MM.1S (cell line): ENCODE measurements at regions not wholly inside any gene's neighbourhood (a gene's known extent, or its start where the extent isn't known, plus 50 kb on each side); places are given as distances from the start of the nearest gene placed in this dataset.
"Not testable (repeated sequence)": the region's sequence is repeated elsewhere in the genome, so short reads cannot be mapped to it uniquely, and the experiment has no call there.

Source experiments
- DNase-seq: peaks from one replicate; pipeline ENCODE4 v3.0.0-alpha.2; 2015
- H2AFZ ChIP-seq: fragments of 300-600 bp; sonication (generic); 2 replicates; pipeline ENCODE4 v1.6.0; 2016; ENCODE audit warnings: antibody characterized with exemption, low read length
- H3F3A ChIP-seq: fragments of 300-600 bp; sonication (generic); 2 replicates; pipeline ENCODE4 v1.6.1; 2016; ENCODE audit warnings: mild to moderate bottlenecking, antibody characterized with exemption, low read length, moderate library complexity, mixed read lengths; ENCODE audit not compliant: insufficient read depth
- H3K27ac ChIP-seq: fragments of 300-600 bp; sonication (generic); 2 replicates; pipeline ENCODE4 v1.5.1; 2016; ENCODE audit warnings: mild to moderate bottlenecking, low read length
- H3K27me3 ChIP-seq: fragments of 300-600 bp; sonication (generic); replicated peaks from 2 replicates; pipeline ENCODE4 v1.6.0; 2016; ENCODE audit warnings: low read length; ENCODE audit not compliant: insufficient read depth
- H3K36me3 ChIP-seq: fragments of 300-600 bp; sonication (generic); replicated peaks from 2 replicates; pipeline ENCODE4 v1.6.1; 2016; ENCODE audit warnings: mild to moderate bottlenecking, low read length, mixed read lengths; ENCODE audit not compliant: insufficient read depth
- H3K4me1 ChIP-seq: fragments of 300-600 bp; sonication (generic); 2 replicates; pipeline ENCODE4 v1.6.1; 2016; ENCODE audit warnings: low read length, mixed read lengths
- H3K4me2 ChIP-seq: fragments of 300-600 bp; sonication (generic); 2 replicates; pipeline ENCODE4 v1.6.0; 2016; ENCODE audit warnings: low read depth, low read length
- H3K4me3 ChIP-seq: fragments of 300-600 bp; sonication (generic); 2 replicates; pipeline ENCODE4 v1.5.1; 2016; ENCODE audit warnings: low read length, mixed read lengths
- H3K79me2 ChIP-seq: fragments of 300-600 bp; sonication (generic); 2 replicates; pipeline ENCODE4 v1.6.1; 2016; ENCODE audit warnings: mixed run types, low read length, mixed read lengths
- H3K9ac ChIP-seq: fragments of 300-600 bp; sonication (generic); 2 replicates; pipeline ENCODE4 v1.6.1; 2016; ENCODE audit warnings: low read length, mixed read lengths
- H3K9me2 ChIP-seq: fragments of 300-600 bp; sonication (generic); replicated peaks from 2 replicates; pipeline ENCODE4 v1.6.1; 2016; ENCODE audit warnings: mild to moderate bottlenecking, low read length, mixed read lengths; ENCODE audit not compliant: insufficient read depth
- H3K9me3 ChIP-seq: fragments of 300-600 bp; sonication (generic); replicated peaks from 2 replicates; pipeline ENCODE4 v1.6.1; 2016; ENCODE audit warnings: mild to moderate bottlenecking, low read length, mixed read lengths; ENCODE audit not compliant: insufficient read depth
- H4K20me1 ChIP-seq: fragments of 300-600 bp; sonication (generic); 2 replicates; pipeline ENCODE4 v1.6.1; 2016; ENCODE audit warnings: mild to moderate bottlenecking, low read length, moderate library complexity, mixed read lengths; ENCODE audit not compliant: insufficient read depth
- EZH2 ChIP-seq: fragments of 300-600 bp; sonication (generic); optimal IDR thresholded peaks from 2 replicates; pipeline ENCODE3; 2017; ENCODE audit warnings: low read depth, mild to moderate bottlenecking, antibody characterized with exemption, low read length, mixed read lengths
- EZH2phosphoT487 ChIP-seq: fragments of 300-600 bp; sonication (generic); IDR thresholded peaks from 2 replicates; pipeline ENCODE4 v1.6.1; 2018; ENCODE audit warnings: antibody characterized with exemption, low read length
- TF ChIP-seq, protein P1 (sequence below): fragments of 300-600 bp; sonication (generic); IDR thresholded peaks from 2 replicates; pipeline ENCODE4 v1.5.1; 2016; ENCODE audit warnings: antibody characterized with exemption, low read length, mixed read lengths

DNA sequence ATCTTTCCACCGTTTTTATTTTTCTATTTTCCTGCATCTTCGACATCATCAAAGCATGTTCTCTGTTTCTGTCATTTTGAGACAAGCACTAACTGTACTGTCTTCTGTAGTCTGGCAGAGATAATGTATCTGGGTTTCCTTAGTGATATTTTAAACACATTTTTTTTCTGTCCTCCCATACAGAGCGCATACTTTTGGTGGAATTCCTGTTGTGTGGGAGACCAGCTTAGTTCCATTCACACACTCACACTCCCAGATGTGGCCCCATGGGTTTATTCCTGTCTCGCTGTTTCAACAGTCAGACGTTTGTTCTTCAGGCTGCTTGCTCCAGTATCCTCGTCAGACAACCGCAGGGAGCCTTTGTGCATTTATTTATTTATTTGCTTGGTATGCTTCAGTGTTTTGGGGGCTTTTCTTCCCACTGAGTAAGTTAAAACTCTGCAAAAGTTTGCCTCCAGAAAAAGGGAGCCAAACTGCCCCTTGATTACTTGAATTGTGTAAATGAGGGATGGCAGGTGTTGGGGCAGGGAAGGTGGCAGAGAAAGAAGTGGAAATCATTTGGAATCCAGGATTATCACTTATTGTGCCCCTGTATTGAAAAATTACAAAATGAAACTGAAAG lies 456.8 kb upstream of the KLF6 start:
- no peak for DNase-seq
- peak overlapping the region; percentile 39 for H3K4me3 ChIP-seq
- H3K27me3 ChIP-seq: no peaks in the 10 kb centered on the region
- peaks cover 9% of the 10 kb centered on the region; the same call in 1 of the 2 replicates for H3F3A ChIP-seq
- H3K4me2 ChIP-seq: peak overlapping the region; percentile 81
- H4K20me1 ChIP-seq: no peaks in the 10 kb centered on the region
- H3K9me3 ChIP-seq: no peaks in the 10 kb centered on the region
- no peaks in the 10 kb centered on the region for H3K79me2 ChIP-seq
- no peaks in the 10 kb centered on the region for H3K36me3 ChIP-seq
- peak overlapping the region; percentile 23; the same call in 1 of the 2 replicates for H3K9ac ChIP-seq
- H3K9me2 ChIP-seq: no peaks in the 10 kb centered on the region
- H2AFZ ChIP-seq: peak overlapping the region; percentile 60
- peaks cover 15% of the 10 kb centered on the region for H3K4me1 ChIP-seq
- H3K27ac ChIP-seq: peak overlapping the region; percentile 59; the same call in 1 of the 2 replicates
- TF ChIP-seq, protein P1, sequence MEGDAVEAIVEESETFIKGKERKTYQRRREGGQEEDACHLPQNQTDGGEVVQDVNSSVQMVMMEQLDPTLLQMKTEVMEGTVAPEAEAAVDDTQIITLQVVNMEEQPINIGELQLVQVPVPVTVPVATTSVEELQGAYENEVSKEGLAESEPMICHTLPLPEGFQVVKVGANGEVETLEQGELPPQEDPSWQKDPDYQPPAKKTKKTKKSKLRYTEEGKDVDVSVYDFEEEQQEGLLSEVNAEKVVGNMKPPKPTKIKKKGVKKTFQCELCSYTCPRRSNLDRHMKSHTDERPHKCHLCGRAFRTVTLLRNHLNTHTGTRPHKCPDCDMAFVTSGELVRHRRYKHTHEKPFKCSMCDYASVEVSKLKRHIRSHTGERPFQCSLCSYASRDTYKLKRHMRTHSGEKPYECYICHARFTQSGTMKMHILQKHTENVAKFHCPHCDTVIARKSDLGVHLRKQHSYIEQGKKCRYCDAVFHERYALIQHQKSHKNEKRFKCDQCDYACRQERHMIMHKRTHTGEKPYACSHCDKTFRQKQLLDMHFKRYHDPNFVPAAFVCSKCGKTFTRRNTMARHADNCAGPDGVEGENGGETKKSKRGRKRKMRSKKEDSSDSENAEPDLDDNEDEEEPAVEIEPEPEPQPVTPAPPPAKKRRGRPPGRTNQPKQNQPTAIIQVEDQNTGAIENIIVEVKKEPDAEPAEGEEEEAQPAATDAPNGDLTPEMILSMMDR: no peak
- no peak for TF ChIP-seq EZH2phosphoT487
- no peak for TF ChIP-seq EZH2

DNA sequence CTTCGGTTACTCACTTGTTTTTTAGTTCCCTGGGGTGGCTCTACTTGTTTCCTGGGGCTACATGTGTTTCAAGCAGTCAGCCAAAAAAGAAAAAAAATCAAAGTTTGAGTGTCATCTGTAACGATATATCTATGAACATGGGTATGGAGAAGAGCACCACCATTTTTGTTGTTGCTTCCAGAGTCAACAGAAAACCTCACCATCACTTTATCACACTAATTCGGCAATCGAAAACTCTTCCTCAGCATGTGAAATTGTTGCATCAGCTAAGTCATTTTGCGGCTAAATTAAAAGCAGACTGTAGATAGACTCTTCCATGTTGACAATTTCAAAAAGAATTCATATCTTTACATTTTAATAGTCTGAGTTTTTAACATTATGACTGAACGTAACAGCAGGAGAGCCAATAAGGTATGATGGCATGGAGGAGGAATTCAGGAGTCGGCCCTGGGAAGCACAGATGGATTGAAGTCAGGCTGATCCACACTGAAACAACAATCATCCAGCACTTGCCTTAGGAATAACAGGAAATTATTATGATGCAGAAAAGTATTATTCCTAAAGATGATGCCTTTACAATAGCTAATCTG lies 455.7 kb upstream of the KLF6 start:
- Histone ChIP-seq H3K27ac (no peak overlapping the region), H3F3A (peaks cover 9% of the 10 kb centered on the region; the same call in 1 of the 2 replicates), H3K4me1 (peaks cover 15% of the 10 kb centered on the region), H2AFZ (no peak overlapping the region), H4K20me1 (no peaks in the 10 kb centered on the region), H3K4me3 (no peak overlapping the region), H3K9me3 (no peaks in the 10 kb centered on the region), H3K9ac (no peak overlapping the region), H3K79me2 (no peaks in the 10 kb centered on the region), H3K4me2 (no peak overlapping the region), H3K27me3 (no peaks in the 10 kb centered on the region), H3K9me2 (no peaks in the 10 kb centered on the region), H3K36me3 (no peaks in the 10 kb centered on the region)
- TF ChIP-seq, protein P1: no peak
- TF ChIP-seq EZH2 (no peak), EZH2phosphoT487 (no peak)
- no peak for DNase-seq

DNA sequence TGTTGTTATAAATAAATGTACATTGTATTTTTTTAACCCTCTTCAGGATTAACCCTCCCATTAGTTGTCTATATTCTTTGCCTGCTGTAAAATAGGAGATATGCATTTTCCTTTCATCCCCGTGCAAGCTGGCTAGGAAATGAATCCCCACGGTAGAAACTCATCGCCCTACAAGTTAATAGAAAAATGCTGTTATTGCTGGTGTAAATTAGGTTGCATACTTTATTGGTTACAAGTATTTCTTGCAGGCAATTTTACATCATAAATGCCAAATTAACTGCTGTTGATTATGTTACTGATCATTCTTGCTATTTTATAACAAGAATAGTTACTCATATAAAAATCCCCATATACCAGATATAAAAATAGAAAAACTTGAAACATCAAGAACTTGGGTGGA lies 454.2 kb upstream of the KLF6 start:
- Histone ChIP-seq H3K4me3 (no peak overlapping the region), H3K79me2 (no peaks in the 10 kb centered on the region), H3K36me3 (no peaks in the 10 kb centered on the region), H3K9me2 (no peaks in the 10 kb centered on the region), H3K27ac (no peak overlapping the region), H3K27me3 (no peaks in the 10 kb centered on the region), H3K4me2 (no peak overlapping the region), H4K20me1 (no peaks in the 10 kb centered on the region), H3F3A (peaks cover 9% of the 10 kb centered on the region; the same call in 1 of the 2 replicates), H3K9ac (no peak overlapping the region), H3K9me3 (no peaks in the 10 kb centered on the region), H3K4me1 (peaks cover 15% of the 10 kb centered on the region), H2AFZ (no peak overlapping the region)
- DNase-seq: no peak
- TF ChIP-seq EZH2: no peak
- TF ChIP-seq EZH2phosphoT487: no peak
- TF ChIP-seq, protein P1: no peak

DNA sequence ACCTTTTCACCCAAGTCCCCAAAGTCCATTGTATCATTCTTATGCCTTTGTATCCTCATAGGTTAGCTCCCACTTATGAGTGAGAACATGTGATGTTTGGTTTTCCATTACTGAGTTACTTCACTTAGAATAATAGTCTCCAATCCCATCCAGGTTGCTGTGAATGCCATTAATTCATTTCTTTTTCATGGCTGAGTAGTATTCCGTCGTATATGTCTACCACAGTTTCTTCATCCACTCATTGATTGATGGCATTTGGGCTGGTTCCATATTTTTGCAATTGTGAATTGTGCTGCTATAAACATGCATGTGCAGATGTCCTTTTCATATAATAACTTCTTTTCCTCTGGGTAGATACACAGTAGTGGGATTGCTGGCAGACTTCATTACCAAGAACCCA lies 451.9 kb upstream of the KLF6 start:
- DNase-seq, H4K20me1 ChIP-seq, H3F3A ChIP-seq, H3K79me2 ChIP-seq, H3K36me3 ChIP-seq, H3K27me3 ChIP-seq, H2AFZ ChIP-seq, H3K27ac ChIP-seq, H3K4me2 ChIP-seq, H3K9ac ChIP-seq, H3K9me3 ChIP-seq, H3K9me2 ChIP-seq, H3K4me3 ChIP-seq, H3K4me1 ChIP-seq: not testable (repeated sequence)
